ENCODE measurements at regions not wholly inside any gene's neighbourhood (a gene's known extent, or its start where the extent isn't known, plus 50 kb on each side); places are given as distances from the start of the nearest gene placed in this dataset.

DNA sequence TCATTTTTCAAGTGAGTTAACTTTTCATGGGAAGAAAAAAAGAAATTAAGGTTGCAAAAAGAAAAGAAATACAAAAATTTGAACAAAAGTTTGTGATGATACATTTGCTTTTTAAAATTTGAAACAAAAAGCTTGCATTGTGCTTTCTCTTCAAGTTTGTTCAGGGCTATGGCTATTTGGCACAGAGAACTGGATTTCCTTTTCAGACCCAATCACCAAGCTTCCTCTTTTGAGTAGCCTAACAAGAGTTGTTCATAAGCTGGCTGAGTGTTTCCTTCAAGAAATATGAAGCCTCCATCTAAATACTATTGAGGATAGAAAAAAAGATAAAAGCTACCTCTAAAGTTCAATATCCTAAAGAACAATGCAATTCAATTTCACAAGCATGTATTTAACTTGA, 787.8 kb downstream of the LIG4 start:
- Histone ChIP-seq H3K27me3 (ENCODE audit: control insufficient read depth in 1 of 2, insufficient read depth in 2 of 2, low read length in 2 of 2) (no peaks in the 10 kb centered on the region), H3K4me1 (ENCODE audit: control insufficient read depth in 1 of 2, insufficient read depth in 2 of 2, low read length in 2 of 2) (no peaks in the 10 kb centered on the region)

DNA sequence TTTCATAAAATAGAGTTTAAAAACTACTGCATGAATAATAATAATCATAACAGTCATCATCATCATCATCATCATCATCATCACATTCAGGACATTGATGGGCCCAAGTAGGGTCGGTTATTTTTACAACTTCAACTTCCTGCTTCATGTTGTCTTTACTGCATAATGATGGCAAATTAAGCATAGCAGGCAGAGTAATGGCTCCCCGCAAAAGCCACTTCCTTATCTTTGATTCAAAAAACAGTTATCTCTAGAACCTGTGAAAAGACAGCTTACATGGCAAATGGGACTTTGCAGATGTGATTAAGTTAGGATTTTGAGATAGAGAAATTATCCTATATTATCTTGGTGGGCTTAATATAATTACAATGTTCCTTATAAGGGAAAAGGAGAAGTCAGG, 792.9 kb downstream of the LIG4 start:
- Histone ChIP-seq H3K27me3 (ENCODE audit: control insufficient read depth in 1 of 2, insufficient read depth in 2 of 2, low read length in 2 of 2) (no peaks in the 10 kb centered on the region), H3K4me1 (ENCODE audit: control insufficient read depth in 1 of 2, insufficient read depth in 2 of 2, low read length in 2 of 2) (no peaks in the 10 kb centered on the region), H3K9ac (ENCODE audit: low read depth in 1 of 2, low read length in 2 of 2) (no peak overlapping the region), H3K36me3 (ENCODE audit: control insufficient read depth in 1 of 2, insufficient read depth in 2 of 2, low read length in 2 of 2) (no peaks in the 10 kb centered on the region), H3K4me3 (ENCODE audit: low read depth in 1 of 2, low read length in 2 of 2) (no peak overlapping the region), H3K9me3 (ENCODE audit: control insufficient read depth in 1 of 2, low read length in 2 of 2) (no peaks in the 10 kb centered on the region), H3K27ac (ENCODE audit: low read depth, low read length) (no peak overlapping the region)

More for the DNA sequence above, 787.8 kb downstream of the LIG4 start:
- H3K27ac ChIP-seq (ENCODE audit: low read depth, low read length), result no peak overlapping the region
- H3K36me3 ChIP-seq (ENCODE audit: control insufficient read depth in 1 of 2, insufficient read depth in 2 of 2, low read length in 2 of 2), result no peaks in the 10 kb centered on the region
- H3K9ac ChIP-seq (ENCODE audit: low read depth in 1 of 2, low read length in 2 of 2), result no peak overlapping the region
- H3K4me3 ChIP-seq (ENCODE audit: low read depth in 1 of 2, low read length in 2 of 2), result no peak overlapping the region
- no peaks in the 10 kb centered on the region for H3K9me3 ChIP-seq (ENCODE audit: control insufficient read depth in 1 of 2, low read length in 2 of 2)

DNA sequence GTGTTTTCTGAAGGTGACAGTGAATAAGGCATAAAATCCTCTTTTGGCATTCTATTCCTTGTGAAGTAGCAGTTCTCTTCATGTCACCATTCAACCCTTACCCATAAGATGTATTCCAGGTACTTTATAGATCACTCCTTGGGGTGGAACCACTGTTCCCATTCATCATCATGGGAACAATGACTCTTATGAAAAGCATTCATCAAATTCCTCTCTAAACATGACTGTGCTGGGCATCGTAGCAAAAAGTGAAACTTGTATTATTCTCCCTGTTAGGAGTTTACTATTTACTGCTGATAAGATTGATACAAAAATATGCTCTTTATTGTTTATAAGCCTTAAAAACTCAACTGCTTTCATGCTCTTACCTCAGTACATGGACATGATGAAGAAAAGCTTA, 793.4 kb downstream of the LIG4 start:
- no peak overlapping the region for H3K27ac ChIP-seq (ENCODE audit: low read depth, low read length)
- H3K4me3 ChIP-seq (ENCODE audit: low read depth in 1 of 2, low read length in 2 of 2), result no peak overlapping the region
- no peaks in the 10 kb centered on the region for H3K27me3 ChIP-seq (ENCODE audit: control insufficient read depth in 1 of 2, insufficient read depth in 2 of 2, low read length in 2 of 2)
- H3K36me3 ChIP-seq (ENCODE audit: control insufficient read depth in 1 of 2, insufficient read depth in 2 of 2, low read length in 2 of 2), result no peaks in the 10 kb centered on the region
- no peaks in the 10 kb centered on the region for H3K4me1 ChIP-seq (ENCODE audit: control insufficient read depth in 1 of 2, insufficient read depth in 2 of 2, low read length in 2 of 2)
- H3K9me3 ChIP-seq (ENCODE audit: control insufficient read depth in 1 of 2, low read length in 2 of 2), result no peaks in the 10 kb centered on the region
- no peak overlapping the region for H3K9ac ChIP-seq (ENCODE audit: low read depth in 1 of 2, low read length in 2 of 2)

DNA sequence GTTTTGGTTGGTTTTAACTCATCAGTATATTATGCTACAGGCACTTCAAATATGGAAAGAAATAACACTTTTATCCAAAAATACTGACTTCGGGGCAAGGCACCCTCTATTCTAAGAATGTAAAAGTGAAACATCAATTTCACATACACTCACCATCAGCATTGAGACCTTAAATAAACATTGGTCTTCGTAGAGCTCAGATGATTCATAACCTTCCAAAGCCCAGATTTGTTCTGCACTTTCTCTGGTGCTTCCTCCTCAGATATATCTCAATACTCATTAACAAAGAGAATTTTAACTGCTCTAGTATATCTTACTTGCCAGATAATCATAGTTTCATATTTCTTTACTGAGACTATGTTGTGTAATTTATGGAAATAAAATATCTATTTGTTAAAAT, 794.3 kb downstream of the LIG4 start:
- H3K9ac ChIP-seq (ENCODE audit: low read depth in 1 of 2, low read length in 2 of 2), result no peak overlapping the region
- H3K27ac ChIP-seq (ENCODE audit: low read depth, low read length), result no peak overlapping the region
- no peaks in the 10 kb centered on the region for H3K36me3 ChIP-seq (ENCODE audit: control insufficient read depth in 1 of 2, insufficient read depth in 2 of 2, low read length in 2 of 2)
- H3K27me3 ChIP-seq (ENCODE audit: control insufficient read depth in 1 of 2, insufficient read depth in 2 of 2, low read length in 2 of 2), result no peaks in the 10 kb centered on the region
- no peaks in the 10 kb centered on the region for H3K9me3 ChIP-seq (ENCODE audit: control insufficient read depth in 1 of 2, low read length in 2 of 2)
- H3K4me3 ChIP-seq (ENCODE audit: low read depth in 1 of 2, low read length in 2 of 2), result no peak overlapping the region
- H3K4me1 ChIP-seq (ENCODE audit: control insufficient read depth in 1 of 2, insufficient read depth in 2 of 2, low read length in 2 of 2), result no peaks in the 10 kb centered on the region

DNA sequence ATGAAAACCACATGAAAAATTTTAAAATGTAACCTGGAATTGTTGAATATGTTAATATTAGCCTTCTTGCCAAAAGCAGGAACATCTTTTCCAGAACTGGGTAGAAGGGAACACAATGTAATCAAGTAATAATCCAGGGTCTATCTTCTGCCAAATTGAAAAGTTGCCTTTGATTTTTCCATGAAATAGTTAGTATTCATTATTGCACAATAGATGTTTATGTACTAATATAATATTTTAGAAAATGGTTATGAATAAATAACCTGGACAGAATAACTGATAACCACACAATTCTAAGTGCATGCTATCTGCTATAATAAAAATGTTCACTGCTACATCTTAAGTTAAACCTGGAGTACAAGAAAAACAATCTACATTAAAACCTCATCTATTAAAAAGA, 802.3 kb downstream of the LIG4 start:
- H3K4me1 ChIP-seq (ENCODE audit: control insufficient read depth in 1 of 2, insufficient read depth in 2 of 2, low read length in 2 of 2), result no peaks in the 10 kb centered on the region
- H3K36me3 ChIP-seq (ENCODE audit: control insufficient read depth in 1 of 2, insufficient read depth in 2 of 2, low read length in 2 of 2), result no peaks in the 10 kb centered on the region
- H3K9ac ChIP-seq (ENCODE audit: low read depth in 1 of 2, low read length in 2 of 2), result no peak overlapping the region

DNA sequence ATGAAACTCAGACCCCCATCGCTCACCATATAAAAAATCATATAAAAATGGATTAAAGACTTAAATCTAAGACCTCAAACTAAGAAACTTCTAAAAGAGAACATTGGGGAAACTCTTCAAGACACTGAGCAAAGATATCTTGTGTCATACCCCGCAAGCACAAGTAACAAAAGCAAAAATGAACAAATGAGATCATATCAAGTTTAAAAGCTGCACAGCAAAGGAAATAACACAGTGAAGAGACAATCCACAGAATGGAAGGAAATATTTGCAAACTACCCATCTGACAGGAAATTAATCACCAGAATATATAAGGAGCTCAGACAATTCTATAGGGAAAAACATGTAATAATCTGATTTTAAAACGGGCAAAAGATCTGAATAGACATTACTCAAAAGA, 808.3 kb downstream of the LIG4 start:
- no peaks in the 10 kb centered on the region for H3K27me3 ChIP-seq (ENCODE audit: control insufficient read depth in 1 of 2, insufficient read depth in 2 of 2, low read length in 2 of 2)
- no peaks in the 10 kb centered on the region for H3K4me1 ChIP-seq (ENCODE audit: control insufficient read depth in 1 of 2, insufficient read depth in 2 of 2, low read length in 2 of 2)
- no peaks in the 10 kb centered on the region for H3K9me3 ChIP-seq (ENCODE audit: control insufficient read depth in 1 of 2, low read length in 2 of 2)
- H3K9ac ChIP-seq (ENCODE audit: low read depth in 1 of 2, low read length in 2 of 2), result no peak overlapping the region
- H3K4me3 ChIP-seq (ENCODE audit: low read depth in 1 of 2, low read length in 2 of 2), result no peak overlapping the region
- H3K27ac ChIP-seq (ENCODE audit: low read depth, low read length), result no peak overlapping the region
- H3K36me3 ChIP-seq (ENCODE audit: control insufficient read depth in 1 of 2, insufficient read depth in 2 of 2, low read length in 2 of 2), result no peaks in the 10 kb centered on the region

More for the DNA sequence above, 802.3 kb downstream of the LIG4 start:
- Histone ChIP-seq H3K9me3 (ENCODE audit: control insufficient read depth in 1 of 2, low read length in 2 of 2) (no peaks in the 10 kb centered on the region), H3K27me3 (ENCODE audit: control insufficient read depth in 1 of 2, insufficient read depth in 2 of 2, low read length in 2 of 2) (no peaks in the 10 kb centered on the region), H3K27ac (ENCODE audit: low read depth, low read length) (no peak overlapping the region), H3K4me3 (ENCODE audit: low read depth in 1 of 2, low read length in 2 of 2) (no peak overlapping the region)

DNA sequence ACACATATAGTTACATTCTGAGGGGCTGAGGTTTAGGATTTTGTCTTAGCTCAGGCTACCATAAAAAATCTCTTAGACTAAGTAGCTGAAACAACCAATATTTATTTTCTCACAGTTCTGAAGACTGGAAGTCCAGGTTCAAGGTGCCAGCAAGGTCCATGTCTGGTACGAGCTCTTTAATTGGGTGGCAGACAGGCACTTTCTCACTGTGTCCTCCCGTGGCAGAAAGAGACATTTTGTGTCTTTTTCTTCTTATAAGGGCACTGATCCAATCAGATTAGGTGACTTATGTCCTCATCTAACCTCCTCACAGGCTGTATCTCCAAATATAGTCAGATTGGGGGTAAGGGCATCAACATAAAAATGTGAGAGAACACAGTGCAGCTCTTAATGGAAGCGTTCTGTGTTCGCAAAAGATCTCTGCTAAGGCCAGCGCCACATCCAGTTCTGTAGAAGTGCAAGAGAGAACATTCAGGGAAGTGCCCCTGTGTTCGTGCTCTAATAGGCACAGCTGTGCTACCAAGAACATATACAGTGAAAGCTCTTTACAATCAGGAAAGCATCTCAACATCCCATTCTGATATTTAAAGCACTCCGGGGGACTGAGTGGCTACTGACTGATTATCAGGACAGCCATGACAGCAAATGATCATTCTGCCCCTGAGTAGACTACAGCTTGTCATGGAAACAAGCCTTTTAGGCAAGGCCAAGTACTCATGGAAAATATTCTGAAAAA, 819.2 kb downstream of the LIG4 start:
- Histone ChIP-seq H3K4me3 (ENCODE audit: low read depth in 1 of 2, low read length in 2 of 2) (no peak overlapping the region), H3K4me1 (ENCODE audit: control insufficient read depth in 1 of 2, insufficient read depth in 2 of 2, low read length in 2 of 2) (no peaks in the 10 kb centered on the region), H3K27ac (ENCODE audit: low read depth, low read length) (no peak overlapping the region), H3K9me3 (ENCODE audit: control insufficient read depth in 1 of 2, low read length in 2 of 2) (no peaks in the 10 kb centered on the region), H3K27me3 (ENCODE audit: control insufficient read depth in 1 of 2, insufficient read depth in 2 of 2, low read length in 2 of 2) (no peaks in the 10 kb centered on the region), H3K36me3 (ENCODE audit: control insufficient read depth in 1 of 2, insufficient read depth in 2 of 2, low read length in 2 of 2) (no peaks in the 10 kb centered on the region), H3K9ac (ENCODE audit: low read depth in 1 of 2, low read length in 2 of 2) (no peak overlapping the region)

DNA sequence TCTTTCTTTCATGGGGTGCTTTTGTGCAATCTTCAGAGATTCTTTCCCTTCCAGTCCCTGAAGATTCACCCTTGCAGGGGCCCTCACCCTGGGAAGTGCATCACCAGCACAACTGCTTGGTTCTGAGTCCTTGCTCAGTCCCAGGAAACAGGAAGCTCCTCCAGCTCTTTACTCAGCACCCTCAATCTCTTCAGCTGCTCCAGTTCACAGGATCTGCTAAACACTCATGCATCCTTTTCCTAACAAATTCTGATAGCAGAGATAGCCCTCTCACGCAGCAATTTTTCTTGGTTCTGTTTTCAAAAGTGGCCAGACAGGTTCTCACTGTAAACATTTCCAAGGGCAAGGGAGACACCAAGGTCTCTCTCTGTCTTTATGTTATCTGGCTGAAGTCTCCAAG, 823.1 kb downstream of the LIG4 start:
- Histone ChIP-seq H3K27me3 (ENCODE audit: control insufficient read depth in 1 of 2, insufficient read depth in 2 of 2, low read length in 2 of 2) (no peaks in the 10 kb centered on the region), H3K9me3 (ENCODE audit: control insufficient read depth in 1 of 2, low read length in 2 of 2) (no peaks in the 10 kb centered on the region), H3K36me3 (ENCODE audit: control insufficient read depth in 1 of 2, insufficient read depth in 2 of 2, low read length in 2 of 2) (no peaks in the 10 kb centered on the region), H3K9ac (ENCODE audit: low read depth in 1 of 2, low read length in 2 of 2) (no peak overlapping the region), H3K27ac (ENCODE audit: low read depth, low read length) (no peak overlapping the region), H3K4me1 (ENCODE audit: control insufficient read depth in 1 of 2, insufficient read depth in 2 of 2, low read length in 2 of 2) (no peaks in the 10 kb centered on the region), H3K4me3 (ENCODE audit: low read depth in 1 of 2, low read length in 2 of 2) (no peak overlapping the region)

DNA sequence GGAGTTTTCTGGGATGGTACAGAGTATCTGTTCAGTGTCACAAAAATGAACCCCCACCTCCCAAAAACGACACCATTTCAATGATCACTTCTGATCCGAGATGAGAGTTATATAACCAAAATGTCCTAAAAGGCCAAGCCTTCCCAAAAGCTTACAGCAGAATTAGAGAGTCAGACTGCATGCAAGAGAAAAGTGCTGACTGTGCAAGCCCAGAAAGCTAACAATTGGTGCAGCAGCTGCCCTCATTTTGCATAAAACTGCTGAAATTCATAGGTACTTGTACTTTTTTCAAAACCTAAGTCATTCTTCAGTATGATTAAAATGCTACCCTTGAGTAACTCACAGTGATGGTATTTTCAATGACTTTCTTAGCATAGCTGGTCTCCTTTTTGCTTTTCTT, 819.6 kb upstream of the ARGLU1 start:
- Histone ChIP-seq H3K4me3 (ENCODE audit: low read depth in 1 of 2, low read length in 2 of 2) (no peak overlapping the region), H3K36me3 (ENCODE audit: control insufficient read depth in 1 of 2, insufficient read depth in 2 of 2, low read length in 2 of 2) (no peaks in the 10 kb centered on the region), H3K9me3 (ENCODE audit: control insufficient read depth in 1 of 2, low read length in 2 of 2) (no peaks in the 10 kb centered on the region), H3K27ac (ENCODE audit: low read depth, low read length) (no peak overlapping the region), H3K27me3 (ENCODE audit: control insufficient read depth in 1 of 2, insufficient read depth in 2 of 2, low read length in 2 of 2) (no peaks in the 10 kb centered on the region), H3K4me1 (ENCODE audit: control insufficient read depth in 1 of 2, insufficient read depth in 2 of 2, low read length in 2 of 2) (no peaks in the 10 kb centered on the region), H3K9ac (ENCODE audit: low read depth in 1 of 2, low read length in 2 of 2) (no peak overlapping the region)

DNA sequence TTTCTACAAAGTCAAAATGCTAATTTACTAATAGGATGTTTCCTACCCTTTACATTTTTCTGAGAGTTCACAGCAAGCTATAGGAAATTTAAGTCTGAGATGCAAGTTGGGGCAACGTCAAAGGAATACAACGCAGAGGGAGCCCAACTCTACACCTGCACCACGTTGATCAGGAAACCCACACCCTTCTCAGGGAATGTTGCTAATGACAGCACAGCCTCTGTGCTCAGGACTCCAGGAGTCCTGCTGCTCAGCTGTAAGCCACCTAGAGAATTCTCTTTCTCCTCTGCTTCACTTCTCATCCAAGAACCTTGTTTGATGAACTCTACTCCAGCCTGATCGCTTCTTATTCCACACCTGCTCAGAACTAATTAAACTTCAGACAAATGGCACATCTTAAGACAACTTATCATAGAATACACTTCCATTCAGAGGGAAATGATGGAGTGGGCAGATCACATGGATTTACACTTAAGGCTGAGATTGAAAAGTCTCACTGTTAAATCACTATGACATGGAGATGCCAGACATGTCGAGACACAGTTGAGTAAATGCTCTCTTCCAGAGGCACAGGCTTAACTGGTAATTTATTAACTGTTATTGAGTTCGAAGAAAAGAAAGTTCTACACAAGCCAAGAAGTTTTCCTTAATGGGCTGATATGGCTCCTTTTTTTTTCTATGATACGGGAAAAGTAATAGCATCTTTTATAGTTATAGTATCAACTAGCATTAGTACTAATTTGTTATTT, 811.6 kb upstream of the ARGLU1 start:
- Histone ChIP-seq H3K9me3 (ENCODE audit: control insufficient read depth in 1 of 2, low read length in 2 of 2) (no peaks in the 10 kb centered on the region), H3K9ac (ENCODE audit: low read depth in 1 of 2, low read length in 2 of 2) (no peak overlapping the region), H3K4me1 (ENCODE audit: control insufficient read depth in 1 of 2, insufficient read depth in 2 of 2, low read length in 2 of 2) (no peaks in the 10 kb centered on the region), H3K4me3 (ENCODE audit: low read depth in 1 of 2, low read length in 2 of 2) (no peak overlapping the region), H3K36me3 (ENCODE audit: control insufficient read depth in 1 of 2, insufficient read depth in 2 of 2, low read length in 2 of 2) (no peaks in the 10 kb centered on the region), H3K27me3 (ENCODE audit: control insufficient read depth in 1 of 2, insufficient read depth in 2 of 2, low read length in 2 of 2) (no peaks in the 10 kb centered on the region), H3K27ac (ENCODE audit: low read depth, low read length) (no peak overlapping the region)

Data from duodenal mucosa (tissue), 2 donors.